ENCODE measurements at regions not wholly inside any gene's neighbourhood (a gene's known extent, or its start where the extent isn't known, plus 50 kb on each side); places are given as distances from the start of the nearest gene placed in this dataset.
"Not testable (repeated sequence)": the region's sequence is repeated elsewhere in the genome, so short reads cannot be mapped to it uniquely, and the experiment has no call there.

DNA sequence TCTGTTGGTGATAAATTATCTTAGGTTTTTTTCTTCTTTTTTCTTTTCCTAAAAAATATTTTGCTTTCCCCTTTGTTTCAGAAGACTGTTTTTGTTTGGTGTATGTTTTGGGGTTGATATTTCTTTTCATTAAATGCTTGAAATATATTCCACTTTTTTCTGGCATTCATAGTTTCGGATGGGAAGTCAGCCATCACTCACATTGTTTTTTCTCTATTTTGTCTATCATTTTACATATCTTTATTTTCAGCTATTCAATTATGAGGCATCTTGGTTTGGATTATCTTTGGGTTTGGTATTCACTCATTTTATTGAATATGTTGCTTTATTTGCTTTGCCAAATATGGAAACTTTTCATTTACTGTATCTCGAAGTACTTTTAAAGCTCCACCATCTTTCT, 600.5 kb upstream of the EYS start:
- no peak for DNase-seq
- intact Hi-C loops (cut with micrococcal nuclease): no loop called here
- no peak for ATAC-seq

DNA sequence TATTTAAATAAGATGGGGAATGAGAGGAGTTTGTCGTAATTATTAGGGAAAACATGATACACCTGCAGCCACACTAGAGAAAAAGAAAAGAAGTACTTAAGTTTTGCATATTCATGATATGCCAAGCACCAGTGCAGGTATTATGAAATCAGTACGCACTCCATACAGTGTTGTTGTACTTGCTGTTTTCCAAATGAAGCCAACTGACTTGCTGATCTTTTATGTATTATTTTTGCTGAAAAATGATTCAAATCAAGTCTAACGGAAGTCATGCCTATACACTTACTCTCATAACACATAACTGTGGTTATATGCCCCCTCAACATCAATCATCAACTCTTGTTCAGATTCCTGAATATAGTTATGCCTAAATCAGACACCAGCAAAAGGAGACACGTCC, 584.9 kb upstream of the EYS start:
- DNase-seq: no peak
- ATAC-seq: no peak
- intact Hi-C loops (cut with micrococcal nuclease): no loop called here

DNA sequence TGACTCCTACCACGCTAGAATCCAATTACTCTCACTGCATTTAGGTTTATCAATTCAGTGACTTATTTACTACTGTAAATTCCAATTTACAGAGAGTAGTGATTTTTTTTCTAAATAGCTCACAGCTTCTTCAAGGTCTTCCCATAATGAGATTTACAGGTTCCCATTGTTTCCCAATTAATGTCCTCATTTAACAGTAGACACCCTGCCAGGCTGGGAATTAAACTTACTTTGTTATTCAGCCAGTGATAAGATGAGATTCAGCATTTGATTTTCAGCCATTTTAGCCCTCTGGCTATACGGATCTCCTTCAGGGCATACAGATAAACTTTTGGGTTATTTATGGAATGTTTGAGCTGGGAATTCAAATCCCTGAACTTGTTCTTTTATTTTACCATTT, 582.9 kb upstream of the EYS start:
- intact Hi-C loops (cut with micrococcal nuclease): no loop called here
- no peak for DNase-seq
- no peak for ATAC-seq

DNA sequence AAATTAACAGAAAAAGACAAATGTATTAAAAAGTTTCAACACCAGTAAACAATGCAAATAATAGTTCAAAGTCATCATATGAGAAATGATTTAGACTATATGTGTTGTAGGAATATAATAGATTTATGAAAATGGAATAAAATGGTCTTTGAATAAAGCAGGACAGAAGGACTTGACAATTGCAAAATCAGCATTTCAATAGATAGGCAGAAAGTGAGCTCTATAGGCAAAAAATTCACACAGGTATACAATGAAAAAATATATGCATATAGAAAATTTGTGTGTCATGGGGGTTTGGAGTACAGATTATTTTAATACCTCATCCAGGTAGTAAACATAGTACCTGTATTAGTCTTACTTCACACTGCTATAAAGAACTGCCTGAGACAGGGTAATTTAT, 571.1 kb upstream of the EYS start:
- DNase-seq: no peak
- no peak for ATAC-seq
- intact Hi-C loops (cut with micrococcal nuclease): no loop called here

DNA sequence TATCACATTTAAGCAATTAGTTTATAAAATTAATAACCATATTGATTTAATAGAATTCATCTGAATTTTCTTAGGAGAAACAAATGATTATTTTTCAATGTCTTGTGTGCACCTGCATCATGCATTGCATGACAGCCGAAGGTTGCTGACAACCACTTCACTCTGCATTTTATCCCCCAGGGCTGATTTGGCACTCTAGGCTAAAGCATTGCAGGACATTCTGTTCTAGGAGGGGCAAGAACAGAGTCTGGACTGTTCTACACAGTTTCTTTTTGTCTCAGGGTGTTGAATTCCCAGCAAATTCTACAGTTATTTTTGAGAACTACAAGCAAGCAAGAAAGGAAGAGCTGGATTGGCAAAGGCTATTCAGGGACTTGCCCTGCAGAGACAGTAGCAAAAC, 570.4 kb upstream of the EYS start:
- ATAC-seq (peak; percentile 35), DNase-seq (no peak)
- intact Hi-C loops (cut with micrococcal nuclease): no loop called here

DNA sequence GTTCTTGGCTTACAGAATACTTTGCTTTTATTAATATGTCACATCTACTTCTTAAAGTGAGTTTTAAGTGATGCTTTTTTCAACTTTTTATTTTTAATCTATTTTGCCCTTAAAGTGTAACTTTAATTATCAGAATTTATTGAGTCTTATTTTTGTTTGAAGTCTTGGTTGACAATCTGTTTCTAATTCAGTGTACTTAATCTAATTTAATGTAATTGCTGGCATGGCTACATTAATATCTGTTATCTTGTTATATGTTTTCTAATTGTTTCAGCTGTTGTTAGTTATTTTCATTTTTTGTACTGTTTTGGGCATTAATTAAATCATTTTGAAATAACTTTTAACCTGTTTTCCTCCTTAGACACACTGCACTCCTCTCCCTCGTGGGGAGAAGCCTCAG, 558.7 kb upstream of the EYS start:
- ATAC-seq (no peak), DNase-seq (no peak)
- intact Hi-C loops (cut with micrococcal nuclease): no loop called here

DNA sequence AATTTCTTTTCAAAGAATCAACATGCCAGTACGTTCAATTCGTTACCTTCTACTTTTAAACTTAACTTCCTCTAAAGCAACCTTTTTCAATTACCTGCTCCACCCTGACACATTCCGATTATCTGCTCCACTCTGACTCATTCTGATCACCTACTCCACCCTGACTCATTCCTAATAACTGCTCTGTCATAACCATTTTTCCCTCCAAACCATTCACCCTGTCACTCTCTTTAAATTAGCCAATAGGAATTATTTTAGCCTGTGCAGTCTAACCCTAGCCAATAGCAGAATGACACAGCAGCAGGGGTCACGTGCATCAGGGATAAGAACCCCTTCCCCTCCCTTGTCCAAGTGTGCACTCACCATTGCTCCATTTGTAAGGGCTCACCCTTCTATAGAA, 557.4 kb upstream of the EYS start:
- intact Hi-C loops (cut with micrococcal nuclease): no loop called here
- no peak for ATAC-seq
- no peak for DNase-seq

DNA sequence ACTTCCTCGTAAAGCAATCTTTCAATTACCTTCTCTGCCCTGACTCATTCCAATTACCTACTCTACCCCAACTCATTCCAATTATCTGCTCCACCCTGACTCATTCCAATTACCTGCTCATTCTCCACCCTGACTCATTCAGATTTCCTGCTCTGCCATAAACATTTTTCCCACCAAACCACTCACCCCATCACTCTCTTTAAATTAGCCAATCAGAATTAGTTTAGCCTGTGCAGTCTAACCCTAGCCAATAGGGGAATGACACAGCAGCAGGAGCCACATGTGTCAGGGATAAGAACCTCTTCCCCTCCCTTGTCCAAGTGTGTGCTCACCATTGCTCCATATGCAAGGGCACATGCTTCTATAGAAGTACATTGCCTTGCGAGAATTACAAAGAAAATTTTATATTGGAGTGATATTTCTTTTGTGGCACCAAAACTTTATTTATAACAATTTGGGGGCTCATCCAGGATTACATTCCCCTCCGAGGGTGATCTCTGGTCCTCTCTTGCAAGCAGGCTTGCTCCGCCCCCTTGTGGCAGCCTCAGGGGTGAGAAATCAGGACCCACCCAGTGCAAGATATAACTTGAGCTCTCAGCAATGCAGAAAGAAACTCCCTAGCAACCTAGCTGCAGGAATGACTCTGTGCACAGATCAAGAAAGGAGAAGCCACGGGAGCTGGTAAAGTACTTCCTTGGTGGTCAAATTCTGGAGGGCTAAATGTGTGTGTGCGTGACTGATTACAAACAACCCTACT, 551.9 kb upstream of the EYS start:
- intact Hi-C loops (cut with micrococcal nuclease); ATAC-seq; DNase-seq: not testable (repeated sequence)

DNA sequence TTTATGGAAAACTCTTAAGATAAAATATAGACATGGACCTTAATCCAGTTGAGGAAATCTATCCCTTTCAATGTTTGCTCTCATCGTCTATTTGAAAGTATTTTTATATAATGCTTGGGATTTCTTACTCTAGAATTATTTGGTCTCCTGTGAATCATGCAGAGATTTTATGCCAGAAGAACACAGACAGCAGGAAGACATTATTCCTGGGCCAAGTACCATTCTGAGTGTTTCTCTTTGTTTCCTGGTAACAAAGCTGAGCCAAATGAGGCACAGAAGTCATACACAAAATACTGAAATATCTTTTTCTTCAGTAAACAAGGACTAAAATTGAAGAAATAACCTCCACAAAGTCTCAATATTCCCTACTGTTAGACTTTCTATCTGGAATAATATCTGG, 538.2 kb upstream of the EYS start:
- no peak for ATAC-seq
- intact Hi-C loops (cut with micrococcal nuclease): no loop called here
- no peak for DNase-seq

DNA sequence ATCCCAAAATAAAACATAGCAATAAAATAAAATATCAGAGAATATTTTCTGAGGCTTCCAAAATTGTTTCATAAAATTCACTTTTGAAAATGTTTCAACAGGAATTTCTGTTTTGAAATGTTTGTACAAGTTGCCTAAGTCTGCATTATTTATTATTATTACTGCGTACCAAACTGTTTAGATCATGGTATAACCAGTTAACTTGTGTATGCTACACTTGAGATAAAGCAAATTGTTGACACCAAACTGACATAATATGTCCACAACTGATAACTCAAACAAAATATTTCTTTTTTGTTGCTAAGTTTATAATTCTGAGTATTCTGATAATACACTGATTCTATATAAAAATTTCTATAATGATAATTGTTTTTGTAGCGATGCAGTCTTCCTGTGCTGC, 531.8 kb upstream of the EYS start:
- ATAC-seq (no peak), DNase-seq (no peak)
- intact Hi-C loops (cut with micrococcal nuclease): no loop called here

DNA sequence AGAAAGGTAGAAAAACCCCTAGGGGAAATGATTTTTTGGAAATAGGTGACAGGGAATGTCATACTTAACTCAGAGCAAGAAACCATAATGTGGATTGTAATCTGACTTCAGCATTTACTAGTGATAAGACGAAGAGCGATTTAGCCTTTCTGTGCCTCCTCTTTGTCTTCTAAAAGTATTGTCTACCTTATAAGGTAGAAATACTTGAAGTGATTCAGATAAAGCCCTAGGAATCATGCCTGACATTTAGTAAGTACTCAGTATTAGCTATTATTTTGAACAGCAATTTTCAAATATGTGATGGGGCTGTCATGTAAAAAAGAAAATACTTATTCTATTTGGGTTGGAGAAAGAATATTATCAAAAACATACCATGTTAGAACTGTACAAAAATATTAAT, 525.9 kb upstream of the EYS start:
- intact Hi-C loops (cut with micrococcal nuclease): no loop called here
- DNase-seq: no peak
- ATAC-seq: no peak

DNA sequence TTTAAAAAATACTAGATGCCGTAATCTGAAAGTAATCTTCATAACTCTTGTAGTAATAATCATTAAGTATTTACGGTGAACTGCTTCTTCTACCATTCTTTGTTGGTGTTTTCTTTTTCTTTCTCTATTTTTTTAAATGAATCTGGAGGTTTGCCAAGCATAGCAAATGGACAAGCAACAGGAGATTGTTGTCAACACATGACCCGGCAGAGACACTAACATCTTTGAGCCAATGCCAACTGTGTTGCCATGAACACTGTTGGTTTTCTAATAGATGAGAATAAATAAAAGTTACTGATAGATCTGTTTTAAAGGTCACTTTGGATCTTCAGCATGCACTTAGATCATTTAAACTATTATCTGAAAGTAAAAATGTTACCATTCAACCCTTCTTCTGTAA, 523.6 kb upstream of the EYS start:
- intact Hi-C loops (cut with micrococcal nuclease): no loop called here
- ATAC-seq (no peak), DNase-seq (no peak)

DNA sequence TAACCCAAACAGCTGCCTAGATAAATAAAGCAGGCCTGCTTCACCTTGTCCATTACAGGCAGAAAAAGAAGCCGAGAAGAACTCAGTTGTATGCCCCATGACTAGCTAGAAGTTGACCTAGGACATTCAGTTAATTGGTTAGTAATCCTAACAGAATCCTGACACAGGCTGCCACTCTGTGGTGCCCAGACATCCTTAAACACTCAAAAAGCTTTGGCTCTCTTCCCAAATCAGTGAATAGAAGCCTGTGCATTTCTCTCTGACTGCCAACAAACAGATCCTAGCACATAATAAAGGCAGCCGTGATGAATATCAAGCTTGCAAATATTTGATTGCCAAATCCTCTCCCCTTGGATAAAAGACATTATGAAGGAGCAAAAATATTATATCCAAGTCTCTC, 519.1 kb upstream of the EYS start:
- intact Hi-C loops (cut with micrococcal nuclease): no loop called here

DNA sequence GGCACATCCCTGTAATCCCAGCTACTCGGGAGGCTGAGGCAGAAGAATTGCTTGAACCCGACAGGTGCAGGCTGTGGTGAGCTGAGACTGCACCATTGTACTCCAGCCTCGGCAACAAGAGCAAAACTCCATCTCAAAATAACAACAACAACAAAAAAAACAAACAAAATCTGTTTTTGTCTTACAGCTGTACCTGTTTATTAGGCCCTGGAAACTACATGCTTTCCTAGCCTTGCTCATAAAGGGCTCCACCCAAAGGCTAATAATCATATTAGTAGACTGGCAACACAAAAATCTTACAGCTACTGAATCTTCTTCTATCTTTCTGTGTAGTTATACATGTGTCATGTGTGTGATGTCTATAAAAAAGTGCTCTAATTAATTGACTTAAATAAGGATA, 503.9 kb upstream of the EYS start:
- ATAC-seq (no peak), DNase-seq (no peak)
- intact Hi-C loops (cut with micrococcal nuclease): no loop called here

More for the DNA sequence above, 519.1 kb upstream of the EYS start:
- DNase-seq (no peak), ATAC-seq (peak; percentile 66)

DNA sequence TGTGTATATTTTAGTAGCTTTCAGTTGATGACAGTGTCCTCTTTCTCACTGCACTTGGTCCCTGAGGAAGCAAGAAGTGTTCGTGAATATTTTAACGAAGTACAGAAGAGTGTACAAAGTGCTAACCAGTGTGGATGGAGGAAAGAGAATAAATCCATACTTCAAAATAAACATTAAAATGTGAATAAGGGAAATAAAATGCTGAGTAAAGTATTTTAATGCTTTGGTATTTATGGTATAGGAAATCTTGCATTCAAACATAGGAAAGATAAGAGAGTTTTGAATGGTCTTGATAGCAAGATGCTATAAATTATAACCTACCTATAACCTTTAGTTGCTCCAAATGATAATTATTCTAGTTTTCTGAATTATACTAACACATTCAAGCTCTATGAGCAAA, 493.4 kb upstream of the EYS start:
- ATAC-seq: no peak
- no peak for DNase-seq
- intact Hi-C loops (cut with micrococcal nuclease): no loop called here

DNA sequence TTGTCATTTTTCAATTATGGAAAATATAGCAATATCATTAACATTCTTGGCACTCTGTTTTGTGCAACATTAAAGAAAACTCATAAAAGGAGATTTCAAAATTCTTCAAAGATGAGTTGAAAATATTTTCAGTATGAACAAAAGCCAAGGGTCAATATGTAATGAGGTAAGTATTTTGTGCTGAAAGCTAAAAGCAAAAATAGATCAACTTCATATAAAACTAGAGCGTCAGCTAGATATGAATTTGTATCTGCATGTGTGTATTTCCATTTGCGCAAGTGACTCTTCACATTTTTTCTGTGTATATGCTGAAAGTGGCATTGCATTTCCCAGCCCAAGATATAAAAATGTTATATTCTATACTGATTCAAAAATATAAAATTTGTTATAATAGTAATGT, 492.1 kb upstream of the EYS start:
- ATAC-seq: no peak
- intact Hi-C loops (cut with micrococcal nuclease): no loop called here

DNA sequence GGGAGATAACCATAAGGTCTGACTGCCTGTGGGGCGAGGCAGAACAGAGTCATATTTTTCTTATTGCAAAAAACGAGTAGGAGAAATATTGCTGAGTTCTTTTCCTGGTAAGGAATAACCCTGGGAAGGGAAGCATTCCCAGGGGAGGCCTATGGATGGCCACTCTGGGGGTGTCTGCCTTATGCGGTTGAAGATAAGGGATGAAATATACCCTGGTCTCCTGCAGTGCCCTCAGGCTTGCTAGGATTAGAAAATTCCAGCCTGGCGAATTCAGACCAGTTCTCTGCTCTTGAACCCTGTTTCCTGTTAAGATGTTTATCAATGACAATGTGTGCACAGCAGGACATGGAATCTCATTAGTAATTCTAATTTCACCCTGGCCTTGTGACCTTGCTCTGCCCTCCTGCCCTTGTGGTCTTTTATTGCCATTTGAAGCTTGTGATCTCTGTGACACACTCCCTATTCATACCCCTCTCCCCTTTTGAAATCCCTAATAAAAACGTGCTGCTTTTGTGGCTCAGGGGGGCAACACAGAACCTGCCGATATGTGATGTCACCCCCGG, 491.1 kb upstream of the EYS start:
- ATAC-seq (no peak), DNase-seq (no peak)
- intact Hi-C loops (cut with micrococcal nuclease): no loop called here

More for the DNA sequence above, 492.1 kb upstream of the EYS start:
- DNase-seq: no peak

DNA sequence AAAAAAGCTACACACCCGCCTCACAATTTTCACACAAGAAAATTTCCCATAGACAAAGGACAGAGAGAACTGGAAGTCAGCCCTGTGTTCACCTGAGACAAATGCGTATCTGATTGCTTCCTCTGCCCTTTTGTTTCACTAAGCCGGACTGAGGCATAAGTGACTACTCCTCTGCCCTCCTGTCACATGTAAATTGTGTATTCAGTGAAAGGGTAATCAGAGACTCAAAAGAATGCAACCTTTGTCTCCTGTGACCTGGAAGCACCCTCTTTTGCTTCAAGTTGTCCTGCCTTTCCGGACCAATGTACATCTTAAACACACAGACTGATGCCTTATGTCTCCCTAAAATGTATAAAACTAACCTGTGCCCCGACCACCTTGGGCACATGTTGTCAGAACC, 483.8 kb upstream of the EYS start:
- DNase-seq: no peak
- intact Hi-C loops (cut with micrococcal nuclease): no loop called here
- no peak for ATAC-seq

DNA sequence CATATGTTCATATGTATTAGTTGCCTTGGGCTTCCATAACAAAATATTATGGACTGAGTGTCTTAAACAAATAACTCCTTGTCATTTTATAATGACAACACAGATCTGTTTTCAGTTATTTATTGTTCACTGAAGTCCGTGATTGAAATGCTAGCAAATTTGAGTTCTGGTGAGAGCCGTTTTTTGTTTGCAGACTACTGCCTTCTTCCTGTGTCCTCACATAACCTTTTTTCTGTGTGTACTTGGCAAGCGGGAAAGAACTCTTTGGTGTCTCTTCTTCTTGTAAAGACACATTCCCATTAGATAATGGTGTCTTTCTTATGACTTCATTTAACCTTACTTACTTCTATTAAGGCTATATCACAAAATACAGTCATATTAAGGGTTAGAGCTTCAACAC, 482.9 kb upstream of the EYS start:
- intact Hi-C loops (cut with micrococcal nuclease): no loop called here
- ATAC-seq: no peak
- DNase-seq: no peak

DNA sequence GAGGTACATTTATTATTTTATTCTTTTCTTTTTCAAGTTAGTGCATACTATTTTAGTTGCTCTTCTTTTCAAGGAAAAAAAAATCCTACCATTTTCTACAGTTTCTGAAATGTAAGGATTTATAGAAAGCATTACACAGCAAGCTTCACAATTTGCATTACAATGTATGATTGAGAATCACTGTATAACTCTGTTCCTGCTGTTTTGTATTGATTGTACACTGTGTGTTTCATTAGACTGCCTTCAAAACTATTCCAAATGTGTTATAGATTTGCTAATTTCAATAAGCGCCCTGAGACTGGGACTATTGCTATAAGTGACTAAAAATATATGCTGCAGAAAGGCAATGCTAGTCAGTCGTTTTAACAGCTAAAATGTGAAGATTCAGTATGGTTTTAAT, 479.7 kb upstream of the EYS start:
- intact Hi-C loops (cut with micrococcal nuclease): no loop called here
- ATAC-seq (no peak), DNase-seq (no peak)

DNA sequence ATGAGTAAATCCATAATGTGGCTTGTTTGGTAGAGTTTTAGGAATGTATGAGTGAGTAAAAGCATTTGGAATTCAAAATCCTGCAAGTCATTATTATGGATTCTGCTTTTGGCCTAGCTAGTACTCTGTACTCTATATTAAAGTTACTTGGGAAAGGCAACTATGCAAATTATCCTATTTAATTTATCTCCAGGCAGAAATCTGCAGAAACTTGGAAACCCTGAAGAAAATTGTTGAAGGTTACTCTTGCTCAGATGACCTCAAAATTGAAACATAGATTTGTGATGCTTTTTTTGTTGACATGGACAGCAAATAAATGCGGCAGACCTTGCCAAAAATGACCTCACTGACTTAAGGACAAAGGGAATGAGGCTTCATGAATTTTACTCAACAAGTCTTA, 477.1 kb upstream of the EYS start:
- intact Hi-C loops (cut with micrococcal nuclease): no loop called here
- no peak for ATAC-seq
- no peak for DNase-seq

DNA sequence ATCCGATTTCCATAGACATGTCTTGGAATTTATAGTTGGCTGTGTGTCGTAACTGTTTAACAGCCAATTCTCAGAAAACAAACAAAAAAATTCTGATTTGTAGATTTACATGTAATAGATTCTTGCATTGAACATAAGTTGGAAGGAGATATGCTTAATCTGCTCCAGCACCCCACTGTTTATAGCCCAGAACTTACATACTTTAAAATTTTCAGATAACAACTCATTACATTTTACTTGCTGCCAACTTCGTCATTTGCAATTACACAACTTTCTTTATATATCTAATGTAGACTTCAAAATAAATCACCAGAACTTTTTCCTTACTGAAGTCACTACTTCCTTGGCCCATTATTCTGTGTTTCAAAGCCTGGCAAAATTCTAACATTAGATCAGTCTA, 472.3 kb upstream of the EYS start:
- ATAC-seq (no peak), DNase-seq (no peak)
- intact Hi-C loops (cut with micrococcal nuclease): no loop called here

Data from left ventricle myocardium superior (tissue), 1 donor.